ENCODE measurements at regions not wholly inside any gene's neighbourhood (a gene's known extent, or its start where the extent isn't known, plus 50 kb on each side); places are given as distances from the start of the nearest gene placed in this dataset.
A peak's percentile ranks its signal among the peaks of the same experiment; 100 is the strongest.

GRCh38 chr1:34406833-34407539, 230.3 kb downstream of the C1orf94 start:
- Histone ChIP-seq H3K27me3 (ENCODE audit: control insufficient read depth, extremely low read depth, insufficient read depth, low read length) (no peaks in the 10 kb centered on the region), H3K9me1 (ENCODE audit: control insufficient read depth, extremely low read depth, insufficient read depth, low read length) (no peaks in the 10 kb centered on the region), H3K9me3 (ENCODE audit: control insufficient read depth, low read depth, low read length) (no peaks in the 10 kb centered on the region), H4K20me1 (ENCODE audit: control insufficient read depth, extremely low read depth, insufficient read depth, low read length) (no peaks in the 10 kb centered on the region), H3K4me2 (ENCODE audit: control insufficient read depth, extremely low read depth, insufficient read depth, low read depth, low read length) (peak overlapping the region; percentile 6), H3K9ac (ENCODE audit: control insufficient read depth, extremely low read depth, insufficient read depth, low read length) (no peak overlapping the region), H3K4me3 (ENCODE audit: control insufficient read depth in 2 of 3, extremely low read depth in 1 of 3, insufficient read depth in 2 of 3, low read depth in 1 of 3, low read length in 3 of 3) (no peak overlapping the region), H3K27ac (ENCODE audit: control insufficient read depth, insufficient read depth, low read length) (no peak overlapping the region), H3K4me1 (ENCODE audit: control insufficient read depth, extremely low read depth, insufficient read depth, low read length) (peaks cover 5% of the 10 kb centered on the region), H3K79me2 (ENCODE audit: control insufficient read depth, insufficient read depth, low read length) (no peaks in the 10 kb centered on the region), H2AFZ (ENCODE audit: control insufficient read depth, low read length) (no peak overlapping the region), H3K36me3 (ENCODE audit: control insufficient read depth in 2 of 2, extremely low read depth in 1 of 2, insufficient read depth in 2 of 2, low read length in 2 of 2) (no peaks in the 10 kb centered on the region)
- TF ChIP-seq EZH2 (IDR thresholded peaks at IDR 0.05; ENCODE audit: low read length) (no peak), CTCF (optimal IDR thresholded peaks at IDR 0.05 in 1 of 3, IDR thresholded peaks at IDR 0.05 in 1 of 3, conservative IDR thresholded peaks at IDR 0.05 in 1 of 3; ENCODE audit: extremely low read depth in 1 of 3, insufficient read depth in 2 of 3, low read length in 3 of 3) (no peak)
- dilution Hi-C loops (cut with MboI; ENCODE audit: extremely low pct_ligation_motif_present, low sequenced_read_pairs) = no loop called here
- DNase-seq (ENCODE audit: low read depth, low spot score) (peak; percentile 13), FAIRE-seq (peak; percentile 65)

GRCh38 chr1:34408011-34408410, 231.3 kb downstream of the C1orf94 start:
- TF ChIP-seq EZH2 (IDR thresholded peaks at IDR 0.05; ENCODE audit: low read length) = no peak
- no peak for TF ChIP-seq CTCF (optimal IDR thresholded peaks at IDR 0.05 in 1 of 3, IDR thresholded peaks at IDR 0.05 in 1 of 3, conservative IDR thresholded peaks at IDR 0.05 in 1 of 3; ENCODE audit: extremely low read depth in 1 of 3, insufficient read depth in 2 of 3, low read length in 3 of 3)
- no peaks in the 10 kb centered on the region for H3K27me3 ChIP-seq (ENCODE audit: control insufficient read depth, extremely low read depth, insufficient read depth, low read length)
- dilution Hi-C loops (cut with MboI; ENCODE audit: extremely low pct_ligation_motif_present, low sequenced_read_pairs) = no loop called here
- H3K9me1 ChIP-seq (ENCODE audit: control insufficient read depth, extremely low read depth, insufficient read depth, low read length) = no peaks in the 10 kb centered on the region
- no peak overlapping the region for H3K27ac ChIP-seq (ENCODE audit: control insufficient read depth, insufficient read depth, low read length)
- no peaks in the 10 kb centered on the region for H4K20me1 ChIP-seq (ENCODE audit: control insufficient read depth, extremely low read depth, insufficient read depth, low read length)
- H3K4me3 ChIP-seq (ENCODE audit: control insufficient read depth in 2 of 3, extremely low read depth in 1 of 3, insufficient read depth in 2 of 3, low read depth in 1 of 3, low read length in 3 of 3) = no peak overlapping the region
- H3K79me2 ChIP-seq (ENCODE audit: control insufficient read depth, insufficient read depth, low read length) = no peaks in the 10 kb centered on the region
- no peak overlapping the region for H3K4me2 ChIP-seq (ENCODE audit: control insufficient read depth, extremely low read depth, insufficient read depth, low read depth, low read length)
- no peak overlapping the region for H2AFZ ChIP-seq (ENCODE audit: control insufficient read depth, low read length)
- H3K4me1 ChIP-seq (ENCODE audit: control insufficient read depth, extremely low read depth, insufficient read depth, low read length) = peaks cover 5% of the 10 kb centered on the region
- H3K9me3 ChIP-seq (ENCODE audit: control insufficient read depth, low read depth, low read length) = no peaks in the 10 kb centered on the region
- FAIRE-seq (peak; percentile 53), DNase-seq (ENCODE audit: low read depth, low spot score) (no peak)
- H3K9ac ChIP-seq (ENCODE audit: control insufficient read depth, extremely low read depth, insufficient read depth, low read length) = no peak overlapping the region
- no peaks in the 10 kb centered on the region for H3K36me3 ChIP-seq (ENCODE audit: control insufficient read depth in 2 of 2, extremely low read depth in 1 of 2, insufficient read depth in 2 of 2, low read length in 2 of 2)
